GM12878 (cell line): ENCODE measurements at regions not wholly inside any gene's neighbourhood (a gene's known extent, or its start where the extent isn't known, plus 50 kb on each side); places are given as distances from the start of the nearest gene placed in this dataset.

Source experiments
- ATAC-seq: fragments of 200-7000 bp; cut with Tn5 transposase; 3 replicates; pipeline ENCODE4 v1.9.1; 2020; ENCODE audit warnings: mild to moderate bottlenecking, moderate library complexity
- BruUV-seq: library from RNA; stranded (reverse); fragments of 400-500 nt; replicated peaks from 2 replicates; lab custom pipeline; 2021; lab: Mats Ljungman, UMichigan
- CTCF ChIA-PET: fragments of 300-600 bp; sonication (Branson Sonifier 250); formaldehyde crosslinking; extraction: SDS; loops from one replicate; lab custom pipeline; 2021; ENCODE audit warnings: inconsistent platforms; lab: Yijun Ruan, JAX
- POLR2A ChIA-PET: fragments of 350-600 bp; formaldehyde crosslinking; extraction: SDS; loops from one replicate; lab custom pipeline; 2021; ENCODE audit warnings: inconsistent platforms; lab: Charles Lee
- RAD21 ChIA-PET: fragments of 300-600 bp; sonication (Branson Sonifier 250); formaldehyde crosslinking; loops from one replicate; lab custom pipeline; 2023; ENCODE audit warnings: antibody characterized with exemption; ENCODE audit not compliant: unreplicated experiment; lab: Charles Lee
- SMC1A ChIA-PET: fragments of 300-600 bp; sonication (Branson Sonifier 250); formaldehyde crosslinking; loops from one replicate; lab custom pipeline; 2023; ENCODE audit not compliant: unreplicated experiment, uncharacterized antibody; lab: Charles Lee
- DNase-seq: peaks from one replicate; pipeline ENCODE4 v3.0.0-alpha.2; 2011; ENCODE audit warnings: low read depth, low spot score
- FAIRE-seq: peaks from 3 replicates; lab custom pipeline; 2011; peaks lifted over from hg19 to GRCh38; lab: Jason Lieb, UNC
- H2AFZ ChIP-seq: 2 replicates; pipeline ENCODE4 v1.6.0; 2011; ENCODE audit warnings: low read depth, low read length, control low read depth; ENCODE audit not compliant: control insufficient read depth
- H3K27ac ChIP-seq: 2 replicates; pipeline ENCODE4 v1.5.1; 2011; ENCODE audit warnings: control low read depth; ENCODE audit not compliant: control insufficient read depth, insufficient read depth
- H3K27me3 ChIP-seq, 2 experiments: replicated peaks in 1 of 2; 2 replicates each; pipeline versions ENCODE4 v1.6.0 to v1.6.1; 2011; ENCODE audit warnings: low read length in 1 of 2; ENCODE audit not compliant: control insufficient read depth in 2 of 2, insufficient read depth in 2 of 2
- H3K36me3 ChIP-seq, 2 experiments: 2 replicates each; pipeline ENCODE4 v1.5.1; 2011; ENCODE audit warnings: low read length in 1 of 2; ENCODE audit not compliant: control insufficient read depth in 2 of 2, insufficient read depth in 2 of 2
- H3K4me1 ChIP-seq: 2 replicates; pipeline ENCODE4 v1.6.1; 2011; ENCODE audit warnings: mild to moderate bottlenecking, low read length, moderate library complexity, mixed read lengths; ENCODE audit not compliant: control insufficient read depth, insufficient read depth
- H3K4me2 ChIP-seq: 2 replicates; pipeline ENCODE4 v1.6.0; 2011; ENCODE audit warnings: control low read depth; ENCODE audit not compliant: control insufficient read depth, insufficient read depth
- H3K4me3 ChIP-seq: fragments of 200-600 bp; sonication (generic); 2 replicates; pipeline ENCODE4 v1.5.1; 2016
- H3K79me2 ChIP-seq: 2 replicates; pipeline ENCODE4 v1.6.0; 2011; ENCODE audit warnings: low read length; ENCODE audit not compliant: control insufficient read depth, insufficient read depth
- H3K9ac ChIP-seq: 2 replicates; pipeline ENCODE4 v1.8.0; 2011; ENCODE audit warnings: low read length, control low read depth, mixed read lengths; ENCODE audit not compliant: control insufficient read depth, insufficient read depth
- H3K9me3 ChIP-seq: replicated peaks from 3 replicates; pipeline ENCODE4 v1.5.1; 2011; ENCODE audit warnings: mild to moderate bottlenecking, low read length; ENCODE audit not compliant: control insufficient read depth, insufficient read depth
- H4K20me1 ChIP-seq: 2 replicates; pipeline ENCODE4 v1.6.0; 2011; ENCODE audit not compliant: control insufficient read depth, insufficient read depth
- SMARCA5 ChIP-seq: fragments of 450-650 bp; IDR thresholded peaks from 2 replicates; pipeline ENCODE4 v1.6.1; 2017; ENCODE audit warnings: mild to moderate bottlenecking
- SRF ChIP-seq, 2 experiments: IDR thresholded peaks; 2 replicates each; pipeline ENCODE4 v1.6.1; 2011; ENCODE audit warnings: low read depth in 2 of 2, low read length in 2 of 2, mild to moderate bottlenecking in 1 of 2, moderate library complexity in 1 of 2
- WGBS: methylation state at CpG from one replicate; pipeline ENCODE4 v1.1.6; 2016; ENCODE audit warnings: low lambda C conversion rate; ENCODE audit not compliant: insufficient replicate concordance, insufficient coverage; ENCODE audit errors: missing lambda C conversion rate; 5-methylcytosine and 5-hydroxymethylcytosine counted together
- in situ Hi-C: fragments of 300-500 bp; cut with MboI; formaldehyde crosslinking; loops from 9 replicates; pipeline ENCODE4 v1.14.3; 2018; ENCODE audit warnings: mixed read lengths
- intact Hi-C: fragments of 100-400 bp; cut with micrococcal nuclease; formaldehyde crosslinking; loops from one replicate; pipeline ENCODE4 v1.14.2; 2022; ENCODE audit not compliant: unreplicated experiment
- TF ChIP-seq, protein P1 (sequence below): fragments of 450-650 bp; formaldehyde crosslinking; IDR thresholded peaks from 2 replicates; pipeline ENCODE4 v1.4.0; 2022; ENCODE audit warnings: mild to moderate bottlenecking, moderate library complexity

- Histone ChIP-seq H3K4me1 (no peaks in the 10 kb centered on the region), H3K4me3 (no peak overlapping the region), H3K4me2 (no peak overlapping the region), H3K27me3 (no peaks in the 10 kb centered on the region), H3K27ac (no peak overlapping the region), H2AFZ (no peak overlapping the region), H4K20me1 (no peaks in the 10 kb centered on the region), H3K9ac (no peak overlapping the region), H3K9me3 (no peaks in the 10 kb centered on the region), H3K79me2 (no peaks in the 10 kb centered on the region), H3K36me3 (no peaks in the 10 kb centered on the region)
- FAIRE-seq = peak; percentile 13
- ChIA-PET RAD21 (no interaction called here), CTCF (no interaction called here), SMC1A (no interaction called here), POLR2A (no interaction called here)
- DNase-seq = no peak
- TF ChIP-seq SRF (IDR thresholded peaks at IDR 0.05; ENCODE audit: low read depth in 2 of 2, low read length in 2 of 2) (0 out of 4 replicates have a peak, but pooled peaks of 1 of the 2 experiments have one; percentile 31), SMARCA5 (no peak)
- TF ChIP-seq, protein P1, sequence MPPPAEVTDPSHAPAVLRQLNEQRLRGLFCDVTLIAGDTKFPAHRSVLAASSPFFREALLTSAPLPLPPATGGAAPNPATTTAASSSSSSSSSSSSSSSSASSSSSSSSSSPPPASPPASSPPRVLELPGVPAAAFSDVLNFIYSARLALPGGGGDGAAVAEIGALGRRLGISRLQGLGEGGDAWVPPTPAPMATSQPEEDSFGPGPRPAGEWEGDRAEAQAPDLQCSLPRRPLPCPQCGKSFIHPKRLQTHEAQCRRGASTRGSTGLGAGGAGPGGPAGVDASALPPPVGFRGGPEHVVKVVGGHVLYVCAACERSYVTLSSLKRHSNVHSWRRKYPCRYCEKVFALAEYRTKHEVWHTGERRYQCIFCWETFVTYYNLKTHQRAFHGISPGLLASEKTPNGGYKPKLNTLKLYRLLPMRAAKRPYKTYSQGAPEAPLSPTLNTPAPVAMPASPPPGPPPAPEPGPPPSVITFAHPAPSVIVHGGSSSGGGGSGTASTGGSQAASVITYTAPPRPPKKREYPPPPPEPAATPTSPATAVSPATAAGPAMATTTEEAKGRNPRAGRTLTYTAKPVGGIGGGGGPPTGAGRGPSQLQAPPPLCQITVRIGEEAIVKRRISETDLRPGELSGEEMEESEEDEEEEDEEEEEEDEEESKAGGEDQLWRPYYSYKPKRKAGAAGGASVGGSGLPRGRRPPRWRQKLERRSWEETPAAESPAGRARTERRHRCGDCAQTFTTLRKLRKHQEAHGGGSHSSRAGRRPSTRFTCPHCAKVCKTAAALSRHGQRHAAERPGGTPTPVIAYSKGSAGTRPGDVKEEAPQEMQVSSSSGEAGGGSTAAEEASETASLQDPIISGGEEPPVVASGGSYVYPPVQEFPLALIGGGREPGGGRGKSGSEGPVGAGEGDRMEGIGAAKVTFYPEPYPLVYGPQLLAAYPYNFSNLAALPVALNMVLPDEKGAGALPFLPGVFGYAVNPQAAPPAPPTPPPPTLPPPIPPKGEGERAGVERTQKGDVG (CRISPR knock-in tag) = no peak
- intact Hi-C loops = no loop called here
- no TSS peak for BruUV-seq
- WGBS = 23% methylated on average over 5 of the region's 5 CpGs
- ATAC-seq = no peak; the same call in 2 of the 3 replicates
- in situ Hi-C loops = no loop called here
These were observed 180.4 kb downstream of the LIG4 start for GRCh38 chr13:108034909-108035410.
